Fibroblast of skin of left biceps (primary cell): ENCODE measurements at regions not wholly inside any gene's neighbourhood (a gene's known extent, or its start where the extent isn't known, plus 50 kb on each side); places are given as distances from the start of the nearest gene placed in this dataset.
A peak's percentile ranks its signal among the peaks of the same experiment; 100 is the strongest.

Source experiments
- DNase-seq, 2 experiments: peaks; one replicate each; pipeline ENCODE4 v3.0.0-alpha.2; 2013; ENCODE audit warnings: low read depth in 2 of 2

GRCh38 chr2:57936216-57936615, 110.4 kb upstream of the VRK2 start:
- no peak for DNase-seq

- DNase-seq: no peak
Measured at GRCh38 chr2:57937456-57937855, 109.2 kb upstream of the VRK2 start.

GRCh38 chr2:57941816-57942215, 104.8 kb upstream of the VRK2 start:
- no peak for DNase-seq

- DNase-seq: peak; percentile 0 to 4
Measured at GRCh38 chr2:57943315-57943714, 103.3 kb upstream of the VRK2 start.

GRCh38 chr2:57947398-57947797, 99.2 kb upstream of the VRK2 start:
- DNase-seq: no peak

- DNase-seq: no peak
Measured at GRCh38 chr2:57954020-57954419, 92.6 kb upstream of the VRK2 start.

- DNase-seq: no peak
Measured at GRCh38 chr2:57957238-57957637, 89.4 kb upstream of the VRK2 start.

- DNase-seq: no peak
Measured at GRCh38 chr2:57959390-57959789, 87.2 kb upstream of the VRK2 start.

- no peak for DNase-seq
Measured at GRCh38 chr2:57962861-57963260, 83.7 kb upstream of the VRK2 start.

GRCh38 chr2:57965219-57965618, 81.4 kb upstream of the VRK2 start:
- no peak for DNase-seq

- DNase-seq: no peak
Measured at GRCh38 chr2:57965961-57966360, 80.6 kb upstream of the VRK2 start.

GRCh38 chr2:57973621-57974186, 72.9 kb upstream of the VRK2 start:
- no peak for DNase-seq

- DNase-seq: no peak
Measured at GRCh38 chr2:57979158-57979557, 67.4 kb upstream of the VRK2 start.

GRCh38 chr2:57981083-57981768, 65.4 kb upstream of the VRK2 start:
- peak; percentile 22 to 28 for DNase-seq

- no peak for DNase-seq
Measured at GRCh38 chr2:57987835-57988573, 58.6 kb upstream of the VRK2 start.

- DNase-seq: no peak
Measured at GRCh38 chr2:57990118-57990725, 56.4 kb upstream of the VRK2 start.
